IgD-negative memory B cell (primary cell): ENCODE measurements at regions not wholly inside any gene's neighbourhood (a gene's known extent, or its start where the extent isn't known, plus 50 kb on each side); places are given as distances from the start of the nearest gene placed in this dataset.
"Not testable (repeated sequence)": the region's sequence is repeated elsewhere in the genome, so short reads cannot be mapped to it uniquely, and the experiment has no call there.

Experiments
- H3K27ac Mint-ChIP-seq, 3 donors: one replicate each; pipeline ENCODE4 v1.8.0; 2020 to 2022; ENCODE audit warnings: mild to moderate bottlenecking in 3 of 3, mixed read lengths in 3 of 3, moderate library complexity in 1 of 3
- H3K27me3 Mint-ChIP-seq: one replicate; pipeline ENCODE4 v1.8.0; 2021; ENCODE audit warnings: mixed read lengths
- H3K36me3 Mint-ChIP-seq: one replicate; pipeline ENCODE4 v1.8.0; 2020; ENCODE audit warnings: mild to moderate bottlenecking, mixed read lengths
- H3K4me1 Mint-ChIP-seq, 3 donors: one replicate each; pipeline ENCODE4 v1.8.0; 2020 to 2022; ENCODE audit warnings: mixed read lengths in 3 of 3, mild to moderate bottlenecking in 1 of 3
- H3K4me3 Mint-ChIP-seq, 4 donors: one replicate each; pipeline ENCODE4 v1.8.0; 2020 to 2022; ENCODE audit warnings: mild to moderate bottlenecking in 4 of 4, mixed read lengths in 4 of 4, moderate library complexity in 3 of 4
- H3K9me3 Mint-ChIP-seq, 3 donors: one replicate each; pipeline ENCODE4 v1.8.0; 2020 to 2021; ENCODE audit warnings: mixed read lengths in 3 of 3, mild to moderate bottlenecking in 1 of 3

DNA sequence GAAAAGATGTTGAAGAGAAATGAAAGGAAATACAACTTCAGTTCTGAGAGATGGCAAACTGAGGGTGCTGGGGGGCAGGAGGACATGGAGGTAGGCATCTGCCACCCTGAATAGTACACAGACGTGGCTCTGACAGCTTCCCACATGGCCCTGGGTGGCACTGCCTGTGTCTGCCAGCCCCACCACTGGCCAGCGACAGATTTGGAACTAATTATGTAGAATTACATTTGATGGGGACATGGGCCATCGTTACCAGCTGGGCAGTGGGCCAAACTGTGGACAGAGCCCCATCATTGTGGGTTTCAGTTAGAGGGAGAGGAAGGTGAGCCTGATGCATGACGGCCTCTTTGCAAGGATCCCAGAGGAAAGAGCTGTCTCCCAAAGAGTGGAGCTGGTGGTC is 216.0 kb upstream of the HAAO start:
- H3K36me3 Mint-ChIP-seq = peaks cover 1% of the 10 kb centered on the region
- no peak overlapping the region for H3K4me3 Mint-ChIP-seq
- H3K27ac Mint-ChIP-seq = no peak overlapping the region
- H3K4me1 Mint-ChIP-seq = peaks cover 0 to 2% (median 2%) of the 10 kb centered on the region in 3 donors
- peaks cover 0 to 2% (median 2%) of the 10 kb centered on the region in 3 donors for H3K9me3 Mint-ChIP-seq
- peaks cover 6% of the 10 kb centered on the region for H3K27me3 Mint-ChIP-seq

GRCh38 chr2:43007901-43008300 is 215.5 kb upstream of the HAAO start:
- peaks cover 1% of the 10 kb centered on the region for H3K36me3 Mint-ChIP-seq
- H3K27ac Mint-ChIP-seq = no peak overlapping the region
- peaks cover 0 to 2% (median 2%) of the 10 kb centered on the region in 3 donors for H3K4me1 Mint-ChIP-seq
- no peak overlapping the region for H3K4me3 Mint-ChIP-seq
- peaks cover 0 to 2% (median 2%) of the 10 kb centered on the region in 3 donors for H3K9me3 Mint-ChIP-seq
- peaks cover 6% of the 10 kb centered on the region for H3K27me3 Mint-ChIP-seq

- no peak overlapping the region for H3K4me3 Mint-ChIP-seq
- H3K27ac Mint-ChIP-seq = no peak overlapping the region
Measured at GRCh38 chr2:43006834-43007543, 214.6 kb upstream of the HAAO start.

GRCh38 chr2:43005975-43006833 is 213.8 kb upstream of the HAAO start:
- peaks cover 1% of the 10 kb centered on the region for H3K36me3 Mint-ChIP-seq
- H3K27me3 Mint-ChIP-seq = peaks cover 9% of the 10 kb centered on the region
- H3K27ac Mint-ChIP-seq = no peak overlapping the region
- no peak overlapping the region for H3K4me3 Mint-ChIP-seq
- H3K9me3 Mint-ChIP-seq = peaks cover 0 to 2% (median 2%) of the 10 kb centered on the region in 3 donors
- H3K4me1 Mint-ChIP-seq = peaks cover 0 to 4% (median 3%) of the 10 kb centered on the region in 3 donors

More at GRCh38 chr2:43006834-43007543, 214.6 kb upstream of the HAAO start:
- peaks cover 1% of the 10 kb centered on the region for H3K36me3 Mint-ChIP-seq
- H3K27me3 Mint-ChIP-seq = peaks cover 8% of the 10 kb centered on the region
- peaks cover 0 to 2% (median 2%) of the 10 kb centered on the region in 3 donors for H3K9me3 Mint-ChIP-seq
- peaks cover 0 to 3% (median 2%) of the 10 kb centered on the region in 3 donors for H3K4me1 Mint-ChIP-seq

DNA sequence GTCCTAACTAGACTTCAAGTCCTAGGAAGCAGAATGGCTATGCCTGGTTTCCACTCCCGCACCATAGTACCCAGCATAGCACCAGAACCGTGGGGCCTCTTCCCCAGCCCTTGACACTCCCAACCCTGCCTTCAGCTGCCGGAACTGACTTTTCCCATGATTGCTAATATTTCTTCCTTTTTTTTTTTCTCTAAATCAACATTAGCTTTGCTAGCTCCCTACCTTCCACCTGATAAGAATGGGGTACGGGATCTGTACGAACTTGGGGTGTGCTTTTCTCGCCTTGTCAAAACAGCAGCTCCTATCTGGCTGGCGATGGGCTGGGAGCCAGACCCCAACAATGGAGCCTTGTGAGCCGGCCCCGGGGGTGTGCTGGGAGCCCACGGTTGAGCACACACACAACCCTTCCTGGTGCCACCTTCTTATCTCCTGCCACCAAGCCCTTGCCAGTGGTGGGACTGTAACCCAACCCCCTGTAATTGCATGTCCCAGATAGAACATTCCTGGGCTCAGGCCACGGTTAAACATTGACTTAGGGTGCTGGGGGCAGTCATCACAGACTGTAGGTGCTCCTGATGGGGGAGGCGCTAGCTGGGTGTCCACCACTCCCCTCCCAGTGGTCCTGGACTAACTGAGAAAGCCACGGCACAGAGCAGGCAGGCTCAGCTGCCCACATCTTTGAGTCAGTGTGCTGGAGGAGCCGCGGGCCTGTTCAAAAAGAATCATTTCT is 213.0 kb upstream of the HAAO start:
- H3K4me3 Mint-ChIP-seq = no peak overlapping the region
- H3K9me3 Mint-ChIP-seq = peaks cover 0 to 2% (median 2%) of the 10 kb centered on the region in 3 donors

DNA sequence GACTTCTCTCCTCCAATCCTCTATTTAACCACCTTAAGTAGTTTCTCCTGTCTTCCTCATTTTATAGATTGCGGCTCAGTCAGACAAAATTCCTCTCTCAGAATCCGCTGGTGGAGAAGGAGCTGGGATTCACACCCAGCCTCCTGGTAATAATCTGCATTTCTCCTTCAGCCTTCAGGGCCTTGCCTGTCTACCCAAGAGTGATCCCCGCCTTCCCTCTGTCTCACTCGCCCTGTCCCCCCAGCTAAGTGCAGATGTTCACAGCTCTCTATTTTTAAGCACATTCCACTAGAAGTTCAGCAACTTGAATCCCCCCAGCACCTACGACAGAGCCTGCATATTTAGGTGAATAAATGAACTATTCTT is 212.5 kb upstream of the HAAO start:
- H3K4me3 Mint-ChIP-seq = no peak overlapping the region
- H3K9me3 Mint-ChIP-seq = peaks cover 0 to 2% (median 2%) of the 10 kb centered on the region in 3 donors
- peaks cover 0 to 4% (median 3%) of the 10 kb centered on the region in 3 donors for H3K4me1 Mint-ChIP-seq
- H3K27ac Mint-ChIP-seq = no peak overlapping the region
- H3K36me3 Mint-ChIP-seq = peaks cover 1% of the 10 kb centered on the region
- peaks cover 9% of the 10 kb centered on the region for H3K27me3 Mint-ChIP-seq

More for the DNA sequence above, 213.0 kb upstream of the HAAO start:
- Mint-ChIP-seq H3K27ac (no peak overlapping the region), H3K27me3 (peaks cover 9% of the 10 kb centered on the region), H3K4me1 (peaks cover 0 to 5% (median 3%) of the 10 kb centered on the region in 3 donors), H3K36me3 (peaks cover 1% of the 10 kb centered on the region)

- not testable (repeated sequence) for H3K27ac Mint-ChIP-seq, H3K4me1 Mint-ChIP-seq, H3K9me3 Mint-ChIP-seq, H3K27me3 Mint-ChIP-seq, H3K36me3 Mint-ChIP-seq, H3K4me3 Mint-ChIP-seq
Measured at GRCh38 chr2:43004126-43004865, 211.9 kb upstream of the HAAO start.

DNA sequence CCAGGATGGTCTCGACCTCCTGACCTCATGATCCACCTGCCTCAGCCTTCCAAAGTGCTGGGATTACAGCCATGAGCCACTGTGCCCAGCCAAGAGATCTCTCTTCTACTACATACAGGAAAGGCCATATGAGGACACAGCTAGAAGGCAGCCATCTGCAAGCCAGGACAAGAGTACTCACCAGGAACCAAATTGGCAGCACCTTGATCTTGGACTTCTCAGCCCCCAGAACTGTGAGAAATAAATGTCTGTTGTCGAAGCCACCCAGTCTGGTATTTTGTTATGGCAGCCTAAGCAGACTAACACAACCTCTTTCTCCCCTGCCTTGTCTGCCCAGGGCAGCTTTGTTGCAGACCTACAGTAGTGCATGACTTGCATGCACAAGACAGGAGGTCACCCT is 211.3 kb upstream of the HAAO start:
- Mint-ChIP-seq H3K4me1 (peaks cover 0 to 4% (median 3%) of the 10 kb centered on the region in 3 donors), H3K27ac (no peak overlapping the region), H3K27me3 (peaks cover 8% of the 10 kb centered on the region)

GRCh38 chr2:43001787-43002468 is 209.5 kb upstream of the HAAO start:
- no peak overlapping the region for H3K27ac Mint-ChIP-seq
- H3K9me3 Mint-ChIP-seq = no peaks in the 10 kb centered on the region
- no peak overlapping the region for H3K4me3 Mint-ChIP-seq
- H3K27me3 Mint-ChIP-seq = peaks cover 6% of the 10 kb centered on the region
- peaks cover 0 to 4% (median 3%) of the 10 kb centered on the region in 3 donors for H3K4me1 Mint-ChIP-seq
- no peaks in the 10 kb centered on the region for H3K36me3 Mint-ChIP-seq

More for the DNA sequence above, 211.3 kb upstream of the HAAO start:
- Mint-ChIP-seq H3K36me3 (peaks cover 1% of the 10 kb centered on the region), H3K4me3 (no peak overlapping the region), H3K9me3 (peaks cover 0 to 2% (median 0%) of the 10 kb centered on the region in 3 donors)

DNA sequence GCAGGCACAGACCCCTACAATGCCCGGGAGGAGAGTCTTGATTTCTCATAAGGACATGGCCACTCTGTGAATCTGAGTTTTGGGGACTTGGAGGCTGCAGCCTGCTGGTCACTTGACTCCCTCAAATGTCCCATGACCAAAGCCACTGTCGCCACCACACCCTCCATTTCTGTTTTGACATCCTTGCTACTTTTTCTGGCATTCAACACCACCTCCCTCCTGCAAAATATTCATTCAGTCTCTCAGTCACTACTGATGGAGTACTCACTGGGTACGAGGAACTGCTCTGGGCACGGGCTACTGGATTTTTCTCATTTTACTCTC is 208.6 kb upstream of the HAAO start:
- Mint-ChIP-seq H3K9me3 (no peaks in the 10 kb centered on the region), H3K4me1 (peaks cover 0 to 4% (median 3%) of the 10 kb centered on the region in 3 donors), H3K4me3 (no peak overlapping the region), H3K27me3 (peaks cover 6% of the 10 kb centered on the region), H3K27ac (no peak overlapping the region), H3K36me3 (no peaks in the 10 kb centered on the region)

GRCh38 chr2:43000242-43001054 is 208.1 kb upstream of the HAAO start:
- peaks cover 4% of the 10 kb centered on the region for H3K27me3 Mint-ChIP-seq
- peaks cover 0 to 4% (median 3%) of the 10 kb centered on the region in 3 donors for H3K4me1 Mint-ChIP-seq
- H3K9me3 Mint-ChIP-seq = peaks cover 4 to 5% (median 4%) of the 10 kb centered on the region in 3 donors
- H3K27ac Mint-ChIP-seq = no peak overlapping the region
- no peaks in the 10 kb centered on the region for H3K36me3 Mint-ChIP-seq
- no peak overlapping the region for H3K4me3 Mint-ChIP-seq

DNA sequence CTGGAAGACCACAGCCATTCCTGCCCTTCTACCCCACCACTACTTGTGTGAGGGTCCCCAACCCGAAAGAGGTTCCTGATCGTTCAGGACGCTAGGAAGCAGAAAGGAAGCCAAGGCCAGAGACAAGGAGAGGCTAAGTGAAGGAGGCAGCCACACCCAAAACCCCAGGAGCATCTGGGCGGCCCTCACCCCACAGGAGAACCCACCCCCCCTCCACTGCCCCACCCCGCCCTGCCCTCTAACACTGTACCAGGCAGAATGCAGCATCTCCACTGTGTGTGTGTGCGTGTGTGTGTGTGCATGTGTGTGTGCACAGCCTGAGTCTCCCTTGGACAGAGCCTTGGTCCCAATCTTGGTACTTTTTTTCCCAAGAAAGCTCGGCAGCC is 207.5 kb upstream of the HAAO start:
- Mint-ChIP-seq H3K4me3 (no peak overlapping the region), H3K27ac (no peak overlapping the region), H3K9me3 (peaks cover 4 to 5% (median 5%) of the 10 kb centered on the region in 3 donors), H3K27me3 (peaks cover 3% of the 10 kb centered on the region), H3K4me1 (peaks cover 0 to 4% (median 3%) of the 10 kb centered on the region in 3 donors), H3K36me3 (no peaks in the 10 kb centered on the region)

GRCh38 chr2:42999391-42999841 is 207.0 kb upstream of the HAAO start:
- H3K27me3 Mint-ChIP-seq = peaks cover 3% of the 10 kb centered on the region
- peaks cover 4 to 5% (median 5%) of the 10 kb centered on the region in 3 donors for H3K9me3 Mint-ChIP-seq
- H3K36me3 Mint-ChIP-seq = no peaks in the 10 kb centered on the region
- no peak overlapping the region for H3K4me3 Mint-ChIP-seq
- H3K27ac Mint-ChIP-seq = no peak overlapping the region
- H3K4me1 Mint-ChIP-seq = peaks cover 0 to 4% (median 3%) of the 10 kb centered on the region in 3 donors
